Type B pancreatic cell (in vitro differentiated cells): ENCODE measurements at regions not wholly inside any gene's neighbourhood (a gene's known extent, or its start where the extent isn't known, plus 50 kb on each side); places are given as distances from the start of the nearest gene placed in this dataset.

ENCODE experiments used
- DNase-seq: peaks from one replicate; pipeline ENCODE4 v3.0.0; 2021; ENCODE audit warnings: mixed read lengths; ENCODE audit not compliant: unreplicated experiment; ENCODE audit errors: extremely low spot score
- H3K27ac Mint-ChIP-seq: 2 replicates; pipeline ENCODE4 v1.8.0; 2021; ENCODE audit warnings: mild to moderate bottlenecking, mixed read lengths
- H3K27me3 Mint-ChIP-seq: 2 replicates; pipeline ENCODE4 v1.8.0; 2021; ENCODE audit warnings: mixed read lengths
- H3K36me3 Mint-ChIP-seq: 2 replicates; pipeline ENCODE4 v1.8.0; 2021; ENCODE audit warnings: mixed read lengths
- H3K4me1 Mint-ChIP-seq: one replicate; pipeline ENCODE4 v1.8.0; 2021; ENCODE audit warnings: mixed read lengths; ENCODE audit not compliant: unreplicated experiment
- H3K4me3 Mint-ChIP-seq: 2 replicates; pipeline ENCODE4 v1.8.0; 2021; ENCODE audit warnings: mild to moderate bottlenecking, mixed read lengths
- H3K9me3 Mint-ChIP-seq: 2 replicates; pipeline ENCODE4 v1.8.0; 2021; ENCODE audit warnings: mixed read lengths
- TF ChIP-seq, protein P1 (sequence below): fragments of 200-600 bp; sonication (generic); conservative IDR thresholded peaks from 2 replicates; pipeline ENCODE4 v1.5.0; 2021; ENCODE audit warnings: antibody characterized with exemption, mild to moderate bottlenecking

DNA sequence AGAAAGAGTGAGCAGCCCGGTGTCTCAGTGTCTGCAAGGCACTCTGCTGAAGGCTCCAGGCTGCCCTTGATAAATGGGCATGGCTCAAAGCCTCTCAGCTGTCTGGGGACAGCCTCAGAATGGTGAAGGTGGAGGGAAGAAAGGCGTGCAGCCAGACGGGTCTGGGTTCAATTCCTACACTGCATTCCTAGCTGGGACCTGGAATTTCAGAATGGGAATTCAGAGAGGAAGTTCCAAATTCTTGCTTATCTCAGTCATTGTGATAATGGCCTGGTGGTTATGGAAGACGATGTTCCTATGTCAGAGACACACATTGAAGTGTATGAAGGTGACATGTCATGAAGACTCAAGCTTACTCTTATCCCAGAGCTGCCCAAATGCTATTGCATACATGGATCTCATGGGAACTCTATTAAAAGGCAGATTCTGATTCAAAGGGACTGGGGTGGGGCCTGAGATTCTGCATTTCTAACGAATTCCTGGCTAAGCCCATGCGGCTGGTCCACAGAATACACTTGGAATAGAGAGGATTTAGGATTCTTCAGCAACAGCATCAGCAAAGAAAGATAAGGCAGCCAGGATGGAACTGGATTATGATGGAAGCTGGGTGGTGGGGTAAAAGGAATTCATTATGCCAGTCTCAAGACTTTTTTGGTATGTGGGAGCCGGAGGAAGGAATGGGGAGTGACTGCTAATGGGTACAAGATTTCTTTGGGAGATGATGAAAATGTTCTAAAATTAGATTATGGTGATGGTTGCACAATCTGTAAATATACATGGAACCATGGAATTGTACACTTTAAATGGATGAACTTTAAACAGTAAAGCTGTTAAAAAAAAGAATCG lies 82.6 kb upstream of the ZMIZ1 start:
- H3K4me1 Mint-ChIP-seq = peaks cover 11% of the 10 kb centered on the region
- H3K4me3 Mint-ChIP-seq = no peak overlapping the region
- H3K27me3 Mint-ChIP-seq = peaks cover 2% of the 10 kb centered on the region
- H3K36me3 Mint-ChIP-seq = no peaks in the 10 kb centered on the region
- no peaks in the 10 kb centered on the region for H3K9me3 Mint-ChIP-seq
- H3K27ac Mint-ChIP-seq = no peak overlapping the region
- TF ChIP-seq, protein P1, sequence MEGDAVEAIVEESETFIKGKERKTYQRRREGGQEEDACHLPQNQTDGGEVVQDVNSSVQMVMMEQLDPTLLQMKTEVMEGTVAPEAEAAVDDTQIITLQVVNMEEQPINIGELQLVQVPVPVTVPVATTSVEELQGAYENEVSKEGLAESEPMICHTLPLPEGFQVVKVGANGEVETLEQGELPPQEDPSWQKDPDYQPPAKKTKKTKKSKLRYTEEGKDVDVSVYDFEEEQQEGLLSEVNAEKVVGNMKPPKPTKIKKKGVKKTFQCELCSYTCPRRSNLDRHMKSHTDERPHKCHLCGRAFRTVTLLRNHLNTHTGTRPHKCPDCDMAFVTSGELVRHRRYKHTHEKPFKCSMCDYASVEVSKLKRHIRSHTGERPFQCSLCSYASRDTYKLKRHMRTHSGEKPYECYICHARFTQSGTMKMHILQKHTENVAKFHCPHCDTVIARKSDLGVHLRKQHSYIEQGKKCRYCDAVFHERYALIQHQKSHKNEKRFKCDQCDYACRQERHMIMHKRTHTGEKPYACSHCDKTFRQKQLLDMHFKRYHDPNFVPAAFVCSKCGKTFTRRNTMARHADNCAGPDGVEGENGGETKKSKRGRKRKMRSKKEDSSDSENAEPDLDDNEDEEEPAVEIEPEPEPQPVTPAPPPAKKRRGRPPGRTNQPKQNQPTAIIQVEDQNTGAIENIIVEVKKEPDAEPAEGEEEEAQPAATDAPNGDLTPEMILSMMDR = no peak
- no peak for DNase-seq

DNA sequence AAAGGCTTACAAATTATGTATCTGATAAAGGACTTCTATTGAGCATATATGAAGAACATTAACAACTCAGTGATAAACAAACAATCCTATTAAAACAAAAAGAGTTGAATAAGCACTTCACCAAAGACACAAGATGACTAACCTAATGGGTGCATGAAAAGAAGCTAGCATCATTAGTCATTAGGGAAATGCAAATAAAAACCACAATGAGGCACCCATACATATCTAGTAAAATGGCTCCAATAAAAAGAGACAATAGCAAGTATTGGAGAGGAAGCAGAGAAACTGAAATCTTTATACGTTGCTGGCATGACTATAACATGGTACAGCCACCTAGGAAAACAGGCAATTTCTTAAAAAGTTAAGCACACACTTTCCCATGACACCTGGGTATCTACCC lies 77.6 kb upstream of the ZMIZ1 start:
- Mint-ChIP-seq H3K9me3 (no peaks in the 10 kb centered on the region), H3K4me3 (no peak overlapping the region), H3K27me3 (peaks cover 6% of the 10 kb centered on the region), H3K27ac (no peak overlapping the region), H3K36me3 (no peaks in the 10 kb centered on the region), H3K4me1 (peaks cover 22% of the 10 kb centered on the region)
- DNase-seq = no peak
- TF ChIP-seq, protein P1 = no peak

DNA sequence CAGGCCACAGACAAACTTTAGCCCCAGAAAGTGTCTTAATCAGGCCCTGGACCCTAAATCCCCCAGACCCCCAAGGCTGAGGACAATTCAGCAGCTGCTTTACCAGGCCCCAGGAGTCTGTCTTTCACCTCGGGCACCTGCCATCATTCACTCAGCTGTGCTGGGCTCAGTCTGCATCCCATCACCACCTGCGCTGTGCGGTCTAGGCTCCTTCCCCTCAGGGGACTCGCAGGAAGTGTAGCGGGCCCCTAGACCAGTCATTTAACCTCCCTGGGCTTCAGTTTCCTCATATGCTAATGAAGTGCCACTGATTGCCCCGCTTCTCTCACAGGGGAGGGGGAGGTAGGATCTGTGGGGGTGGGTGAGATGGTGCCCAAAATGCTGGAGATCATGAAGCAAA lies 76.4 kb upstream of the ZMIZ1 start:
- TF ChIP-seq, protein P1 = no peak
- no peaks in the 10 kb centered on the region for H3K36me3 Mint-ChIP-seq
- H3K9me3 Mint-ChIP-seq = no peaks in the 10 kb centered on the region
- no peak overlapping the region for H3K27ac Mint-ChIP-seq
- H3K27me3 Mint-ChIP-seq = peaks cover 6% of the 10 kb centered on the region
- no peak for DNase-seq
- H3K4me3 Mint-ChIP-seq = no peak overlapping the region
- peaks cover 25% of the 10 kb centered on the region for H3K4me1 Mint-ChIP-seq

DNA sequence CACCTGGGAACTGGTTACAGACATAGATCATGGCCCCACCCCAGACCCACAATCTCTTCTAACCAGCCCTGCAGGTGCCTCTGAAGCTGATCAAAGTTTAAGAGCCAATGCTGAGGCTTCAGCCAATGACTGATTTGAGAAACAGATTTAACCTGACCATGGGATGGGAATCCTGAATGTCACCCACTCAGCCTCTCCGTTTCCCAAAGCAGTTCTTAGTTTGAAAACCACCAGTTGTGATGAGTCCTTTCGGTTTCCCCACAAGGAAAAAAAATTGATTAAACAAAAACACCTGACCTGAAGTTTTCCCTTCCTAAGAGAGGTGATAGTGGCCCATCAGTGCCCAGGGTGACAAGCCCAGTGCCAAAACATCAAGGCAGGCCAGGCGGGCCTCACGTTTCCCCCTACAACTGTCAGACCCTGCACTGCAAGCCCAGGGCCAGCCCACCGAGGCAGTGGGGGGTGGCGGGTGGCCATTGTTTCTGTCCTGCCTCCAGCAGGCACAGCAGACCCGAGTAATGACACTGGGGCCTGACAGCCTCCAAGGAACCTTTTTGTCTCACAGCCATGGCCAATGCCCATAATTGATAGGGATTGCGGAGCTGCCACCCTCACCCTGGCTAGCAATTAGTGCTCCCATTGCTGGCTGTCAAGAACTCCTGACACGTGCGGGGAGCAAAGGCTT lies 75.4 kb upstream of the ZMIZ1 start:
- Mint-ChIP-seq H3K36me3 (no peaks in the 10 kb centered on the region), H3K27ac (no peak overlapping the region), H3K9me3 (no peaks in the 10 kb centered on the region), H3K4me1 (peaks cover 22% of the 10 kb centered on the region), H3K4me3 (no peak overlapping the region), H3K27me3 (peaks cover 6% of the 10 kb centered on the region)
- DNase-seq = no peak
- TF ChIP-seq, protein P1 = no peak

DNA sequence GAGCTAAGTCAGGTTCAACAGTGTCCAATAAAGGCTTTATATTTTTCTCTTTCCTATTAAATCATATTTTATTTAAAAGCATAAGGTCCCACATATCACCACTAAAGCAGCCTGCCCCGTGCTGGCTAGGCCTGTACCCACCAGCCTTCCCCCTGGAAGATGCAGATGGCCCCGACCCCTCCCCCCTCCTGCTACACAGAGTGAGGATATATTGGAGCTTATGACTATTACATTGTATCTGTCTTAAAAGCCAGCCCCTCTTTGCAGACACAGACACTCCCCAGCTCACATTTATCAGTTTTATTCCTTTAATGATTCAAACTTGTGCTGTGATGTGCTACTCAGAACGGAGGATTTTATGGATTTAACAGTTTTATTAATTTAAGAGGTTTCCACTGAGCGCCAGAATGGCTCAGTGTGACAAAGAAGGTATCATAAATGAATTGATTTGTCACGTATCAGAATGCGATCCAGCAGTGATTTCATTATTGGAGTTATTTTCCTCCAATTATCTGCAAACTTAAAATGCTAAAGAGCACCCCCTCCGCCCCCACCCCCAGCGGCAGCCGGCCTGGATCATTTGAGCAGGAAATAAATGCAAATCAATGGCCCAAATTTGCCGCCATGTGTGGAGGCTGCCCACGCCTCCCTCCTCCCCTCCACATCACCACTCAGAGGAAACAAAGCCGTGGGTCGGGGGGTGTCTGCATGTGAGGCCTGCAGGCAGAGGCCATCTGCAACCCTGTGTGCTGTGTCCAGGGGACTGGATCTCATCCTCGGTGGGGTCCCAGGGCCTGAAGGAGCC lies 72.6 kb upstream of the ZMIZ1 start:
- Mint-ChIP-seq H3K4me3 (no peak overlapping the region), H3K4me1 (peaks cover 14% of the 10 kb centered on the region), H3K36me3 (no peaks in the 10 kb centered on the region), H3K27me3 (peaks cover 4% of the 10 kb centered on the region), H3K27ac (no peak overlapping the region), H3K9me3 (no peaks in the 10 kb centered on the region)
- TF ChIP-seq, protein P1 = no peak
- no peak for DNase-seq
